Stromal cell of bone marrow (primary cell): ENCODE measurements at regions not wholly inside any gene's neighbourhood (a gene's known extent, or its start where the extent isn't known, plus 50 kb on each side); places are given as distances from the start of the nearest gene placed in this dataset.

Experiments used
- DNase-seq: peaks from one replicate; pipeline ENCODE4 v3.0.0-alpha.2; 2012; ENCODE audit warnings: low read depth

- DNase-seq, result no peak
These were observed 890.5 kb downstream of the JRKL start for GRCh38 chr11:97280347-97280746.

GRCh38 chr11:97289823-97290222 is 900.0 kb downstream of the JRKL start:
- no peak for DNase-seq

GRCh38 chr11:97290464-97291041 is 900.7 kb downstream of the JRKL start:
- no peak for DNase-seq

GRCh38 chr11:97296301-97296700 is 906.5 kb downstream of the JRKL start:
- no peak for DNase-seq

GRCh38 chr11:97309291-97309690 is 919.5 kb downstream of the JRKL start:
- no peak for DNase-seq

GRCh38 chr11:97325693-97326092 is 935.9 kb downstream of the JRKL start:
- DNase-seq, result no peak

- no peak for DNase-seq
These were observed 942.5 kb downstream of the JRKL start for GRCh38 chr11:97332271-97332670.

- no peak for DNase-seq
These were observed 946.3 kb downstream of the JRKL start for GRCh38 chr11:97336064-97336463.

- no peak for DNase-seq
These were observed 955.2 kb downstream of the JRKL start for GRCh38 chr11:97345032-97345431.

GRCh38 chr11:97349201-97349600 is 959.4 kb downstream of the JRKL start:
- DNase-seq, result no peak

- DNase-seq, result no peak
These were observed 962.1 kb downstream of the JRKL start for GRCh38 chr11:97351939-97352338.

GRCh38 chr11:97354026-97354425 is 964.2 kb downstream of the JRKL start:
- DNase-seq, result no peak

- DNase-seq, result no peak
These were observed 964.8 kb downstream of the JRKL start for GRCh38 chr11:97354576-97354975.

- no peak for DNase-seq
These were observed 965.4 kb downstream of the JRKL start for GRCh38 chr11:97355230-97355629.

- DNase-seq, result no peak
These were observed 966.3 kb downstream of the JRKL start for GRCh38 chr11:97356144-97356543.

- DNase-seq, result no peak
These were observed 969.2 kb downstream of the JRKL start for GRCh38 chr11:97359016-97359415.

GRCh38 chr11:97361812-97362378 is 972.1 kb downstream of the JRKL start:
- DNase-seq, result peak; percentile 14

- no peak for DNase-seq
These were observed 973.5 kb downstream of the JRKL start for GRCh38 chr11:97363331-97363730.

- peak; percentile 5 for DNase-seq
These were observed 974.2 kb downstream of the JRKL start for GRCh38 chr11:97364047-97364446.

GRCh38 chr11:97367406-97368083 is 977.7 kb downstream of the JRKL start:
- DNase-seq, result no peak

- DNase-seq, result no peak
These were observed 999.5 kb downstream of the JRKL start for GRCh38 chr11:97389270-97389669.

GRCh38 chr11:97398246-97398645 is 1008.4 kb downstream of the JRKL start:
- no peak for DNase-seq

- DNase-seq, result no peak
These were observed 1019.3 kb downstream of the JRKL start for GRCh38 chr11:97409141-97409540.

- DNase-seq, result no peak
These were observed 1025.0 kb downstream of the JRKL start for GRCh38 chr11:97414801-97415200.
